DND-41 (cell line): ENCODE measurements at regions not wholly inside any gene's neighbourhood (a gene's known extent, or its start where the extent isn't known, plus 50 kb on each side); places are given as distances from the start of the nearest gene placed in this dataset.

Source experiments
- CTCF ChIP-seq: IDR thresholded peaks from 2 replicates; pipeline ENCODE4 v1.5.1; 2012; ENCODE audit warnings: borderline replicate concordance, low read length, moderate library complexity, mild to moderate bottlenecking; ENCODE audit not compliant: poor library complexity, severe bottlenecking; ENCODE audit errors: extremely low read depth
- EZH2 ChIP-seq: IDR thresholded peaks from 3 replicates; pipeline ENCODE4 v1.6.1; 2012; ENCODE audit warnings: borderline replicate concordance, low read depth, mild to moderate bottlenecking, moderate library complexity, low read length, inconsistent platforms; ENCODE audit not compliant: severe bottlenecking

- no peak for TF ChIP-seq CTCF
- no peak for TF ChIP-seq EZH2
Measured at GRCh38 chr19:31083105-31083504, 266.1 kb downstream of the TSHZ3 start.
